ENCODE measurements at regions not wholly inside any gene's neighbourhood (a gene's known extent, or its start where the extent isn't known, plus 50 kb on each side); places are given as distances from the start of the nearest gene placed in this dataset.
"Not testable (repeated sequence)": the region's sequence is repeated elsewhere in the genome, so short reads cannot be mapped to it uniquely, and the experiment has no call there.

- DNase-seq (ENCODE audit: low spot score): no peak
Observed at GRCh38 chr2:132272713-132273112, 111.0 kb upstream of the ANKRD30BL start.

DNA sequence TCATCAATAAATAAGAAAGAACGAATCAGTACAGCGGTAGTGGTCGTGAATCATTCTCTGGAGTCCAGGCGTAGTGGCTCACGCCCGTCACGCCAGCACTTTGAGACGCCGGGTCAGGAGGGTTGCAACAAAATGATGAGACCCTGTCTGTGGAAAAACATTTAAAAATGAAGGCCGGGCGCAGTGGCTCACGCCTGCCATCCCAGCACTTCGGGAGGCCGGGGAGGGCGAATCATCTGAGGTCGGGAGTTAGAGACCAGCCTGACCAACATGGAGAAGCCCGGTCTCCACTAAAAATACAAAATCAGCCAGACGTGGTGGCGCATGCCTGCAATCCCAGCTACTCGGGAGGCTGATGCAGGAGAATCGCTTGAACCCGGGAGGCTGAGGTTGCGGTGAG lies 111.8 kb upstream of the ANKRD30BL start:
- DNase-seq (ENCODE audit: low spot score): not testable (repeated sequence)

GRCh38 chr2:132274000-132274399 lies 112.2 kb upstream of the ANKRD30BL start:
- DNase-seq (ENCODE audit: low spot score): no peak

DNA sequence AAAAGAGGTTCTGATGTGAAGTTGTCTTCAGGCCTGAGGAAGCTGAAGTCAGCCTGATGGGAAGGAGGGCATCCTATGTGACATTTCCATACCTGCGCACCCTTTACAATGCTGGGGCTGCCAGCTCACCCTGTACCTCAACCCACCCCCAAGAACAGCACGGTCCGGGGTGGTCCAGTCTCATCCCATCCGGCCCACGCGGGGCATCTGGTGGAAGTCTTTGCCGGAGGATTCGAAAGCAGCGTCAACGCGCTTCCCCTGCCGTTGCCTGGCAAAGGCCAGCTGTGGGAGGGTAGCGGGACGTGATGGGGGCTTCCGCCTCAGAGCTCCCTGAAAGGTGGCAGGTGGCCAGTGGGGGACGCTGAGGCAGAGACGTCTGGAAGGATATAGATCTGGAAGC lies 113.6 kb upstream of the ANKRD30BL start:
- no peak for DNase-seq (ENCODE audit: low spot score)

- DNase-seq (ENCODE audit: low spot score): peak; percentile 82
Observed at GRCh38 chr2:132276571-132276981, 114.8 kb upstream of the ANKRD30BL start.

- no peak for DNase-seq (ENCODE audit: low spot score)
Observed at GRCh38 chr2:132278267-132278666, 116.5 kb upstream of the ANKRD30BL start.

DNA sequence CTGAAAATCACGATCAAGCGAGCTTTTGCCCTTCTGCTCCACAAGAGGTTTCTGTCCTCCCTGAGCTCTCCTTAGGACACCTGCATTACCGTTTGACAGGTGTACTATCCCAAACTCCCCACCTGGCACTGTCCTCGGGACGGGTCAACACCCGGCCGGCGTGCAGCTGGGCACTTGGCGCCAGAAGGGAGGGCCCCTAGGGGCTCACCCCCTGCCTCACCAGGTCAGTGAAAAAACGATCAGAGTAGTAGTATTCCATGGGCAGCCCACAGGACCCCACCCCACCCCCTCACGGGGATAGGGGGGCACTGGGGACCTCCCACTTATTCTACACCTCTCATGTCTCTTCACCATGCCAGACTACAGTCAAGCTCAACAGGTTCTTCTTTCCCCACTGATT lies 117.6 kb upstream of the ANKRD30BL start:
- no peak for DNase-seq (ENCODE audit: low spot score)

DNA sequence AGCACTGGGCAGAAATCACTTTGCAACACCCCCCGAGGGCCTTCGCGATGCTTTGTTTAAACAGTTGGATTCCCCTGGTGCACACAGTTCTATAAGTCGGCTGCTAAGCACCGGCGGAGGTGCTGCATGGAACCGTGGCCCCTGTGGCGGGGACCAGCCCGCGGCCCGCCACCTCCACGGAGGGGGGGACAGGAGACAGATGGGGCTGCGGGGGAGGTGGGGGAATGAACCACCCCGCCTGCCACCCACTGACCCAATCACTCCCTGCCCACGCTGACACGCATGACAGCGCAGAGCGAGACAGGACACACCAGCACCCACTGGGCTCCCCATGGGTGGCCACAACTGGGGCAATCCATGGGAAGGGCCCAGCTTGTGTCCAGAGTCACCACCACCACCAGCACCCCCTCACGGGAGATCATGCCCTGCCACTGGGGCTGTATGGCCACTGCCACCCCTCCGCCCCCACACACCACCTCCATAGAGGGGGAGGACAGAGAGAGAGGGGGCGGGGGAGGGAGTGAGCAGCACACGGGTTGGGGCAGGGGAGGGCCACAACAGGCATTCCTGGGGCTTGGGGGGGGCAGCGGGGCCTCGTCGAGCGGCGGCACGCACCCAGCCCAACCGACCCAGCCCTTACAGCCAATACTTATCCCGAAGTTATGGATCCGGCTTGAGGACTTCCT lies 118.3 kb upstream of the ANKRD30BL start:
- no peak for DNase-seq (ENCODE audit: low spot score)

DNA sequence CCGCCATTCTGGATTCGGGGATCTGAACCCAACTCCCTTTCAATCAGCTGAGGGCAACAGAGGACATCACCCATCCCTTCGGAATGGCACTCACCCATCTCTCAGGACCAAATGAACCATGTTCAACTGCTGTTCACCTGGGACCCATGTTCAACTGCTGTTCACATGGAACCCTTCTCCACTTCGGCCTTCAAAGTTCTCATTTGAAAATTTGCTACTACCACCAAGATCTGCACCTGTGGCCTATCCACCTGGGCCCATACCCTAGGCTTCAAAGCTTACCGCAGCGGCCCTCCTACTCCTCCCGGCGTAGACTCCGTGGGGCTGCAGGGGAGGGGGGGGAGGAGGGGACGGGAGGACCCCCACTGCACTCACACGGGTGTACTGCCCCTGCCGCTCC lies 119.2 kb upstream of the ANKRD30BL start:
- DNase-seq (ENCODE audit: low spot score): no peak

GRCh38 chr2:132282104-132282503 lies 120.4 kb upstream of the ANKRD30BL start:
- DNase-seq (ENCODE audit: low spot score): not testable (repeated sequence)

DNA sequence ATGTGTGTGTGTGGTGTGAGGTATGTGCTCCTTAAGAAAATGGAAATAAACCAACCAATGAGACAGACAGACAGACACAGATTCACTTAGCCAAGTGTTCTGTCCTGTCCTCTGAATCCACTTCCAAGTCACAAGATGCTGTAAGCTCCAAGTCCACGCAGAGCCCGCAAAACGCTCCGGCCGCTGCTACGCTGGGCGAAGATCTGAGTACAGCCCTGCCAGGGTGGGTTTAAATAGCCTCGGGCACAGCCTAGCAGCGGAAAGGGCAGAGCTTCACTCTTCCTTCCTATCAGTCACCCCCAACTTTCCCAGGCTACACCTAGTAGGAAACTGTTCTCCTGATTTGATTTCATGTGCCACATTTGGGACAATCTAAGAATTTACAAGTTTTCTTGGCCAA lies 121.2 kb upstream of the ANKRD30BL start:
- DNase-seq (ENCODE audit: low spot score): no peak

DNA sequence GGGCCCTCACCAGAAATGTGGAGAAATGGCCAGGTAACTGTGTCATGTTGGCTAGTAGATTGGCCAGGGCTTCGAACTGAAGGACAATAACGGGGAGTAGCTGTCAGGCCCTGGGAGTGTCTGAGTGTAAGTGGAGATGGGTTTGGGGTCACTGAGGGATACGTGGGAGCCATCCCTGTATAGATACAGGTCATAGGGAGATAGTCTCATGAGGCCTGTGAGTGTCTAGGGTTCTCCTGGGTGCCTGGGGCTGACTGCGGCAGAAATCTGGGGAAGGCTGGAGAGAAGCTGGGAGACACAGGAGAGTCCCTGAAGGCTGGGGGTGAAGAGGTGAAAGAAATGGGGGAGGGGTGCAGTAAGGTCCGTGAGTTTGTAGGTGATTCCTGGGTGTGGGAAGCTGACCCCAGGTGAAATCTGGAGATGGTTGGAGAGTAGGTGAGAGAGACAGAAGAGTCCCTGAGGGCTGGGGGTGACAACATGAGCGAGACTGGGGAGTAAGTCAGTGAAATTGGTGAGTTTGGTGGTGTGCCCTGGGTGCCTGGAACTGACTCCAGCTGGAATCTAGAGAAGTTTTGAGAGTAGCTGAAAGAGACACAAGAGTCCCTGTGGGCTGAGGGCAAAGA lies 124.6 kb upstream of the ANKRD30BL start:
- not testable (repeated sequence) for DNase-seq (ENCODE audit: low spot score)

GRCh38 chr2:132287910-132288309 lies 126.2 kb upstream of the ANKRD30BL start:
- DNase-seq (ENCODE audit: low spot score): not testable (repeated sequence)

DNA sequence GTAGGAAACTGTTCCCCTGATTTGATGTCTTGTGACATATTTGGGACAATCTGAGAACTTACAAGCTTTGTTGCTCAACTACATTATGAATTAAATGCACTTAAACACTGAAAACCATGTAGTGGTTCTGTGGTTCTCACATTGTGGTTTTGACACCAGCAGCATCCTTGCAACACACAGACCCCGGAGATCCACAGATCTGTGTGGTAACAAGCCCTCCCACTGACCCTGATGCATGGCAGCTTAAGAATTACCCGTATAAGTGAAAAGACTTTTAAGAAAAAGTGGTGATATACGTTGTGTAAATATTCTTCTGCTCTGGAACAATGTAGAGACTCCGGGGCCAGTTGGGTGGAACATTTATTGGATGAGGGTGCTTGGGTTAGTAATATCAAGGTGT lies 127.4 kb upstream of the ANKRD30BL start:
- not testable (repeated sequence) for DNase-seq (ENCODE audit: low spot score)

- not testable (repeated sequence) for DNase-seq (ENCODE audit: low spot score)
Observed at GRCh38 chr2:132289812-132290211, 126.8 kb upstream of the GPR39 start.

- not testable (repeated sequence) for DNase-seq (ENCODE audit: low spot score)
Observed at GRCh38 chr2:132300592-132301378, 115.8 kb upstream of the GPR39 start.

GRCh38 chr2:132304661-132305380 lies 111.8 kb upstream of the GPR39 start:
- not testable (repeated sequence) for DNase-seq (ENCODE audit: low spot score)

- DNase-seq (ENCODE audit: low spot score): not testable (repeated sequence)
Observed at GRCh38 chr2:132307613-132308198, 108.9 kb upstream of the GPR39 start.

- not testable (repeated sequence) for DNase-seq (ENCODE audit: low spot score)
Observed at GRCh38 chr2:132309203-132309602, 107.4 kb upstream of the GPR39 start.

GRCh38 chr2:132315546-132315945 lies 101.1 kb upstream of the GPR39 start:
- DNase-seq (ENCODE audit: low spot score): not testable (repeated sequence)

DNA sequence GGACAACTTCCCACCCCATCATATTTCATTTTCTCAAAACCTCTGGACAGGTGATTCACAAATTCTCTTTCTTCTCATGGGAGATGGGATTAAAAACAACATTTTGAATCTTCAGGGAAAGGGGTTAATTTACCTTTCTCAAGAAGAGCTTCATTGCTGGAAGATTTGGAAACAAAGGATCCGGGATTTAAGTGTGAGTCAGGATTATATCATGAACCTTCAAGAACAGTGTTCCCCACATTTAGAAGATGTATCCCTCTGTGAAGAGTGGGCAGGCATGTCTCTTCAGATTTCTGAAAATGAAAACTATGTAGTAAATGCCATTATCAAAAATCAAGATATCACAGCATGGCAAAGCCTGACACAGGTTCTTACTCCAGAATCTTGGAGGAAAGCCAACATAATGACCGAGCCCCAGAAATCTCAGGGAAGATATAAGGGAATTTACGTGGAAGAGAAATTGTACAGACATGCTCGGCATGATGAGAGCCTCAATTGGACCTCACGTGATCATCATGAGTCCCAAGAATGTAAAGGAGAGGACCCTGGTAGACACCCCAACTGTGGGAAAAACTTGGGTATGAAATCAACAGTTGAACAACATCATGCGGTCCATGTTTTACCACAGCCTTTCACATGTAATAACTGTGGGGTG lies 99.5 kb upstream of the GPR39 start:
- DNase-seq (ENCODE audit: low spot score): not testable (repeated sequence)

Measured in NAMALWA (cell line).